GM23248 (cell line): ENCODE measurements at regions not wholly inside any gene's neighbourhood (a gene's known extent, or its start where the extent isn't known, plus 50 kb on each side); places are given as distances from the start of the nearest gene placed in this dataset.

Source experiments
- EZH2 ChIP-seq: fragments of 200-600 bp; sonication (generic); IDR thresholded peaks from 2 replicates; pipeline ENCODE4 v1.6.1; 2018; ENCODE audit warnings: antibody characterized with exemption, mild to moderate bottlenecking; ENCODE audit not compliant: insufficient read depth, poor library complexity, severe bottlenecking
- EZH2phosphoT487 ChIP-seq: fragments of 200-600 bp; sonication (generic); IDR thresholded peaks from 2 replicates; pipeline ENCODE4 v1.6.1; 2018; ENCODE audit warnings: antibody characterized with exemption, moderate library complexity, mild to moderate bottlenecking, low read depth; ENCODE audit not compliant: insufficient read depth

GRCh38 chr16:65660390-65660789 is 538.5 kb upstream of the CDH11 start:
- TF ChIP-seq EZH2phosphoT487, result no peak
- TF ChIP-seq EZH2, result no peak
